Small intestine (tissue), 7 donors: ENCODE measurements at regions not wholly inside any gene's neighbourhood (a gene's known extent, or its start where the extent isn't known, plus 50 kb on each side); places are given as distances from the start of the nearest gene placed in this dataset.

ENCODE experiments used
- DNase-seq, 2 donors: peaks; one replicate each; pipeline versions ENCODE4 v3.0.0 to v3.0.0-alpha.2; 2013
- FAIRE-seq: peaks from 2 replicates; lab custom pipeline; 2012; peaks lifted over from hg19 to GRCh38; lab: Jason Lieb, UNC
- H3K27ac ChIP-seq, 3 donors: one replicate each; pipeline ENCODE4 v1.5.1; 2013; ENCODE audit warnings: low read length in 2 of 3, mild to moderate bottlenecking in 2 of 3, control low read depth in 1 of 3, inconsistent platforms in 1 of 3, low read depth in 1 of 3, moderate library complexity in 1 of 3
- H3K27me3 ChIP-seq, 3 donors: one replicate each; pipeline ENCODE4 v1.6.1; 2013; ENCODE audit warnings: low read length in 3 of 3, inconsistent platforms in 1 of 3; ENCODE audit not compliant: control insufficient read depth in 3 of 3, insufficient read depth in 3 of 3
- H3K36me3 ChIP-seq, 3 donors: one replicate each; pipeline ENCODE4 v1.6.1; 2013; ENCODE audit warnings: low read length in 3 of 3, inconsistent platforms in 1 of 3, low read depth in 1 of 3, mild to moderate bottlenecking in 1 of 3, moderate library complexity in 1 of 3; ENCODE audit not compliant: control insufficient read depth in 3 of 3, insufficient read depth in 2 of 3
- H3K4me1 ChIP-seq, 3 donors: one replicate each; pipeline ENCODE4 v1.6.1; 2013; ENCODE audit warnings: low read length in 2 of 3, inconsistent platforms in 1 of 3, low read depth in 1 of 3, mild to moderate bottlenecking in 1 of 3, moderate library complexity in 1 of 3; ENCODE audit not compliant: control insufficient read depth in 3 of 3, insufficient read depth in 2 of 3
- H3K4me3 ChIP-seq, 3 donors: one replicate each; pipeline ENCODE4 v1.5.1; 2013; ENCODE audit warnings: low read length in 3 of 3, control low read depth in 1 of 3, inconsistent platforms in 1 of 3, low read depth in 1 of 3, mild to moderate bottlenecking in 1 of 3, moderate library complexity in 1 of 3
- H3K9me3 ChIP-seq, 2 donors: one replicate each; pipeline ENCODE4 v1.6.1; 2013; ENCODE audit warnings: low read depth in 1 of 2, low read length in 1 of 2; ENCODE audit not compliant: control insufficient read depth in 2 of 2, insufficient read depth in 1 of 2
- WGBS, 3 donors: extraction: QIAGEN DNeasy Blood & Tissue Kit; methylation state at CpG; one replicate each; pipeline ENCODE4 v1.1.7; 2013; 5-methylcytosine and 5-hydroxymethylcytosine counted together
- donor health status: healthy with polysubstance abuse.
- donor health status: control.
- donor health status: control.
- donor health status: Bipolar disorder and iron deficiency.
- donor health status: healthy.

DNA sequence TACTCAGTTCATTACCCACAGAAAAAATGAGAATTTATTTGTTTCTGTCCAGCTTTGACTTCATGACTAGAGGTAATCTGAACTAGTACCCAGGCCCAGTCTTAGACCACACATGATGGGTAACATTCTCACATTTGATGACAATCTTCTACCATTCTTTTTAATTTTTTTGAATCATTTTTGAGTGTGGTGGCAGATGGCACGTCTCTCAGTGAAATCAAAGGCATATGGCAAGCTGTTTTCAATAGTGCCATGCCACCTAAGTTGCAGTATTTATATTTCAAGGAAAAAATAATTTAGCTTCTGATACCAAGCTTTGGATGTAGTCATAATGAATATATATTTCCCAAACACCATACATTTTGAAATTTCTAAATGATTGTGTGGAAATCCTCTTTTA, 88.8 kb upstream of the HS3ST5 start:
- H3K9me3 ChIP-seq, result no peaks in the 10 kb centered on the region
- H3K36me3 ChIP-seq, result no peaks in the 10 kb centered on the region
- no peaks in the 10 kb centered on the region for H3K4me1 ChIP-seq
- H3K4me3 ChIP-seq, result no peak overlapping the region
- FAIRE-seq (no peak), DNase-seq (no peak)
- no peaks in the 10 kb centered on the region for H3K27me3 ChIP-seq
- 73 to 79% (median 76%) methylated on average over 1 of the region's 1 CpG for WGBS, 3 donors
- H3K27ac ChIP-seq, result no peak overlapping the region

DNA sequence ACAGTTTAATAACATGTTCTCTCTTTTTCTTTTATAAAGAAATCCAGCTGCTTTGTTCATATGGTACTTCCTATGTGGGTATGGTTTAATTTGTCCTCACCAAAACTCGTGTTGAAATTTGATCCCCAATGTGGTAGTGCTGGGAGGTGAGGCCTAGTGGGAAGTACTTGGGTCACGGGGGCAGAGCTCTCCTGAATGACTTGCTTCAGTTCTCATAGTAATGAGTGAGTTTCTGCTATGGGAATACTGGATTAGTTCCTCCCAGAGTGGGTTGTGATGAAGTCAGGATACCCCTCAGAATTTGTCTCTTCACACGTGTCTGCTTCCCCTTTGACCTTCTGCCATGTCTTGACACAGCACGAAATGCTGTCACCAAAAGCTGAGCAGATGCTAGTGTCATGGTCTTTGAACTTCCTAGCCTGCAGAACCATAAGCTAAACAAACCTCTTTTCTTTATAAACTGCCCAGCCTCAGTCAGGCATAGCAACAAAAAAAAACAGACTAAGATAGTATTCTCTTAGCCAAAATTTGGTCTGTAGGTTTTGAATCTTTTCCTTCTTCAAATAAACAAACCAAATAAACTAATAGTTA, 87.8 kb upstream of the HS3ST5 start:
- DNase-seq (no peak), FAIRE-seq (no peak)
- H3K4me1 ChIP-seq, result no peaks in the 10 kb centered on the region
- no peaks in the 10 kb centered on the region for H3K27me3 ChIP-seq
- H3K27ac ChIP-seq, result no peak overlapping the region
- H3K4me3 ChIP-seq, result no peak overlapping the region
- 40 to 49% (median 41%) methylated on average over 4 of the region's 4 CpGs for WGBS, 3 donors
- no peaks in the 10 kb centered on the region for H3K36me3 ChIP-seq
- H3K9me3 ChIP-seq, result no peaks in the 10 kb centered on the region

DNA sequence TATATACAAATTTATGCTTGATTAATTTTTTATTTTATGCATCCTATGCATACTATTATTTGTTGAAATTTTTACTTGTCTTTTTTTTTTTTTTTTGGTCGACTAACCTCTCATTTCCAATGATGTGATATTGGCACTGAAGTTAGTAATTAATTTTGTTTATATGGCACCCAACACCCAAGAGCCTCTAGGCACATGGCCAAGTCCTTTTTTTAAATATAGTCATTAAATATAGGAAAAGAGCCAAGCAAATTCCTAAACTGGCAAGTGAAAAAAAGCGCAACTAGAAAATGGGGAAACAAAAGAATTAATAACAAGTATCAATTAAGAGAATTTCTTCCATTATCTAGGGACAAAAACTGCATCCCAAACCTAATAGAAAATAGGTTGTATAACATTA, 85.5 kb upstream of the HS3ST5 start:
- no peak overlapping the region for H3K4me3 ChIP-seq
- no peaks in the 10 kb centered on the region for H3K4me1 ChIP-seq
- H3K9me3 ChIP-seq, result no peaks in the 10 kb centered on the region
- no peaks in the 10 kb centered on the region for H3K36me3 ChIP-seq
- no peak for FAIRE-seq
- 34 to 57% (median 43%) methylated on average over 2 of the region's 2 CpGs for WGBS, 3 donors
- H3K27ac ChIP-seq, result no peak overlapping the region
- DNase-seq, result no peak
- no peaks in the 10 kb centered on the region for H3K27me3 ChIP-seq

DNA sequence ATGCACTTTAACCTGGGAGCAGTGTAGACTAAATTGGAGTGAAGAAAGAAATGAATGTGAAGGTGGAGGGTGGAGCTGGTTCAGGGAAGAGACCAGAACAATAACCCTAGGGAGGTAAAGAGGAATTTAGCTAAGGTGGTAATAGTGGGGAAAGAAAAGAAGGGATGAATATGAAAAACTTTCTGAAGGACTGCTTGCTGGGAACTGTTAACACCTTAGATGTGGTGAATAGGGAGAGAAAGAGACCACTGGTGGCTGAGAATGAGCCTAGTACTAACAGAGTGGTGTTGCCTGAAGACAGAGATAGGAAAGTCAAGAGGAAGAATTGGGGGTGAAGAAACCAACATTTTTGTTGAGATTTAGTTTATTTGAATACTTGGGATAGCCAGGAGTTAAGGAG, 78.4 kb upstream of the HS3ST5 start:
- FAIRE-seq, result no peak

DNA sequence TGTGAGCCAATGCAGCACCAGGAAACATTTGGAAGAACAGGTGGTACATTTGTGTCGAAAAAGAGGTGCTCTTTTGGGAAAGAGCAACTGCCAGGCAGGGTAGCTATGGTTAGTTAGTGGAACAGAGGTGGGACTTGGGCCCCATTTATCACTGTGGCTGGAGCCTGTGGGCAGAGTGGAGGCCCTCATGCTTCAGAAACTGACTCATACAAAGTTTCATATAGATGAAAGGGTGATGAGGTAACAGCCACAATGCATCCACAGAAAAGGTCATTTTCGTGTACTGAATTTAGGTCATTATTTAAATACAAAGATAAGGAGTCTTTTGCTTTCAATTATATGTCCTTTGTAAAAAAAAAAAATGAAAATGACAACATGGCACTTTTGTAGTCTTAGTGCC, 76.4 kb upstream of the HS3ST5 start:
- DNase-seq, result peak in 1 of 2 donors; percentile 8
- 27 to 56% (median 35%) methylated on average over 2 of the region's 2 CpGs for WGBS, 3 donors
- H3K36me3 ChIP-seq, result no peaks in the 10 kb centered on the region
- FAIRE-seq, result no peak
- no peak overlapping the region for H3K4me3 ChIP-seq
- no peaks in the 10 kb centered on the region for H3K4me1 ChIP-seq
- H3K27ac ChIP-seq, result no peak overlapping the region
- H3K9me3 ChIP-seq, result no peaks in the 10 kb centered on the region
- no peaks in the 10 kb centered on the region for H3K27me3 ChIP-seq

More for the DNA sequence above, 78.4 kb upstream of the HS3ST5 start:
- Histone ChIP-seq H3K27ac (no peak overlapping the region), H3K4me3 (no peak overlapping the region), H3K9me3 (no peaks in the 10 kb centered on the region), H3K27me3 (no peaks in the 10 kb centered on the region), H3K36me3 (no peaks in the 10 kb centered on the region), H3K4me1 (no peaks in the 10 kb centered on the region)
- no peak for DNase-seq

DNA sequence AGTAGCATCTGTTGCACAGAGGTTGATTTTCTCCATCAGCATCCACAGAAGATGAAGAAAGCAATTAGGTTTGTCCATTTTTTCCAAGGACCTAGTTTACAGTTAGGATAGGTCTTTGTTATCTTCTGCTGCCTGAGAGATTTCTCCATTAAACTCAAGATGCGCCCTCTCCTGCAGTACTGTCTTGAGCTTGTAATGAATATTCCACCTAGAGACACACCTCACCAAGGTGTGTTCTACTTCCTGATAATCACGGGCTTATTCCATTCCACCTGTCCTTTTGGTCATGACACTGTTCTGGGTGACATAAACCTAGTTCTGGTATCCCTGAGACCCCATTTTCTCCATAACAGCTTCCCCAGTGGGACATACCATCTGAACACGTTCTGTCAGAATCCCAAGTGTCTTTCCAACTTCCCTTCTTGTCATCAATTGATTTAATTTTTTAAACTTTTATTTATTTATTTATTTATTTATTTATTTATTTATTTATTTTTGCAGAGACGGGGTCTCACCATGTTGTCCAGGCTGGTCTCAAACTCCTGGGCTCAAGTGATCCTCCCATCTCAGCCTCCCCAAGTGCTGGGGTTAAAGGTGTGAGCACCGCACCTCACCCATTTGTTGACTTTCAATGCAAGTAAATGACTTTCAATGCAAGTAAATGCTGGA, 75.6 kb upstream of the HS3ST5 start:
- H3K27me3 ChIP-seq, result no peaks in the 10 kb centered on the region
- H3K4me1 ChIP-seq, result no peaks in the 10 kb centered on the region
- H3K27ac ChIP-seq, result no peak overlapping the region
- no peaks in the 10 kb centered on the region for H3K9me3 ChIP-seq
- H3K4me3 ChIP-seq, result no peak overlapping the region
- FAIRE-seq (no peak), DNase-seq (no peak)
- no peaks in the 10 kb centered on the region for H3K36me3 ChIP-seq
- 73 to 75% (median 74%) methylated on average over 5 of the region's 5 CpGs for WGBS, 3 donors

DNA sequence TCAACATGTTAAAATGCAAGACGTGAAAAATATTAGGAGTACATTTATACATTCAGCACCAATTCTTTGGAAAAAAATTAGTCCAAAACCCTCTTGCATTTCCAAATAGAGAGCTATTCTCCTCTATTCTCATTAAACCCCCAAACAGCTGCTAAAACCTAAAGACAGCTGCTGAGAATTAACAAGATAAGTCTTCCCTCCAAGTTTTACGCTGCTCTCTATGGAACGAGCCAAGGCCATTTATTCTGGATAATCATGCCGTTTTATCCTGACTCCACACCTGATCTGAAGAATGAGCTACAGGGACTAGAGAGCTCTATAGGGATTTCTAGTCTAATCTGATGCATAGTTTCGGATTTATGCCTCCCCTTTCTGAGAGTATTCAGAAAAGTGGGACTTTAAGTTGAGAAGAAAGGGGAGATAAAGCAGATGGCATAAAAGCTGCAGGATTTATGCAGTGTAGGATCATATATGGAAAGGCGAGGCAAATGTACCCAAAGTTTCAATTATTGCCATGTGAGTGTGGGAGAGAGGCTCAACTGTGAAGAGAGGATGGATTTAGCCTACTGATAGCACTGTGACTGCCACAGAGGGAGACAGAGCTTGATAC, 64.7 kb upstream of the HS3ST5 start:
- 67 to 79% (median 71%) methylated on average over 6 of the region's 6 CpGs for WGBS, 3 donors
- no peaks in the 10 kb centered on the region for H3K9me3 ChIP-seq
- H3K27me3 ChIP-seq, result no peaks in the 10 kb centered on the region
- H3K4me1 ChIP-seq, result no peaks in the 10 kb centered on the region
- no peak for FAIRE-seq
- H3K27ac ChIP-seq, result no peak overlapping the region
- no peaks in the 10 kb centered on the region for H3K36me3 ChIP-seq
- H3K4me3 ChIP-seq, result no peak overlapping the region
- DNase-seq, result no peak

DNA sequence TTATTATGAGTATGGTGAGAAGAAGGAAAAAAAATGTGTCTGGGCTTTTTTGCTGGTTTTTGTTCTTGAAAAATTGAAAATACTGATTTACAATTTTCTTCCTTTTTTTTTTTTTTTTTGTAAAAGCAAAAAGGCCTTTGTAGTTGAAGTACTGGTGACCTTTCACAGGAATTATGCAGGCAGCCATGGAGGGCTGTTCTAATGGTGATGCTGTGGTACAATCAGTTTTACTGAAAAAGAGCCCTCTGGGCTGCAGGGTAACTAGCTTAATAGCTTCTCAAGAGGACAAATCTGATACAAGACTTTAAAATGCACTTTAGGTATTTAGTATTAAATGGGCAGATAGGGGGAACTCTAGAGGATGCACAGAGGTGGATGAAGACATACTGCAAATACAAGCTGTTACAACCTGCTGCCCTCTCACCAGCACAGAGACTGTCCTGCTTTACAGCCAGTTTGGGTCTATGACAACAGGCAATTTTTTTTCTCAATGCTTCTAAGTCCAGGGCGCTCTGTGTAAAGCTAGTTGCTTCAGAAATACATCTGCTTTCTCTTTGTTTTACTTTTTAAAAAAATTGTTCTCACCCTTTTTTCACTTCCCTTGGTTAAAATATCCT, 61.6 kb upstream of the HS3ST5 start:
- DNase-seq, result no peak
- no peak overlapping the region for H3K27ac ChIP-seq
- no peaks in the 10 kb centered on the region for H3K27me3 ChIP-seq
- H3K9me3 ChIP-seq, result no peaks in the 10 kb centered on the region
- no peak for FAIRE-seq
- no peaks in the 10 kb centered on the region for H3K4me1 ChIP-seq
- H3K36me3 ChIP-seq, result no peaks in the 10 kb centered on the region
- WGBS, 3 donors, result 69 to 84% (median 82%) methylated on average over 1 of the region's 1 CpG
- H3K4me3 ChIP-seq, result no peak overlapping the region
